ENCODE measurements at regions not wholly inside any gene's neighbourhood (a gene's known extent, or its start where the extent isn't known, plus 50 kb on each side); places are given as distances from the start of the nearest gene placed in this dataset.

DNA sequence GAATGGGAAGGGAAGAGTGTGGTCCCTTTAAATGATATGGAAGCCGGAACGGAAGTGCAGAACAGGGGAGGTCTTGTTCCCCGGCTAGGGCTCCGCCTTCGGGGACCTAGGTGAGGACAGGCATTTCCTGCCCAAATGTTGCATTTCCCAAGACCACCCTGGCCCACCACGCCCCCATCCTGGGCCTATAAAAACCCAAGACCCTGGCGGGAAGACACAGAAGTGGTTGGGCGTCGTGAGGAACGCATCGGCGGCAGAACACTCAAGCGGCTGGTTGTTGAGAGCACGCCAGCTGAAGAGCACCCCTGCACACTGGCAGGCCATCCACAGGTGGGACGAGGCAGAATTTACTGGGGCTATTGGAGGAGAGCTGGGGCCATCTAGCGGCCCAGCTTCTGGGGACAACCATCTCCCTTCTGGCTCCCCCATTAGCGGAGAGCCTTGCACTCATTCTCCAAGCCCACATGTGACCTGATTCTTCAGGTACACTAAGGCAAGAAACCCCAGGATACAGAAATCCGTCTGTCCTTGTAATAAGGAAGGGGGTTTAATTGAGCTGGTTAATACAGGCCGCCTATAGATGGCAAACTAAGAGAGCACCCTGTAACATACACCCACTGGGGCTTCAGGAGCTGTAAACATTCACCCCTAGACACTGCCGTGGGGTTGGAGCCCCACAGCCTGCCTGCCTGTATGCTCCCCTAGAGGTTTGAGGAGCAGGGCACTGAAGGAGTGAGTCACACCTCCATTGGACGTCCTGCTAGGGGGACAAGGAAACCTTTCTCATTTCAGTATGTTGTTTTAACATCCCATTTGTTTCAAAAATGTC lies 1327.9 kb downstream of the BRINP3 start:
- TF ChIP-seq, protein P1, sequence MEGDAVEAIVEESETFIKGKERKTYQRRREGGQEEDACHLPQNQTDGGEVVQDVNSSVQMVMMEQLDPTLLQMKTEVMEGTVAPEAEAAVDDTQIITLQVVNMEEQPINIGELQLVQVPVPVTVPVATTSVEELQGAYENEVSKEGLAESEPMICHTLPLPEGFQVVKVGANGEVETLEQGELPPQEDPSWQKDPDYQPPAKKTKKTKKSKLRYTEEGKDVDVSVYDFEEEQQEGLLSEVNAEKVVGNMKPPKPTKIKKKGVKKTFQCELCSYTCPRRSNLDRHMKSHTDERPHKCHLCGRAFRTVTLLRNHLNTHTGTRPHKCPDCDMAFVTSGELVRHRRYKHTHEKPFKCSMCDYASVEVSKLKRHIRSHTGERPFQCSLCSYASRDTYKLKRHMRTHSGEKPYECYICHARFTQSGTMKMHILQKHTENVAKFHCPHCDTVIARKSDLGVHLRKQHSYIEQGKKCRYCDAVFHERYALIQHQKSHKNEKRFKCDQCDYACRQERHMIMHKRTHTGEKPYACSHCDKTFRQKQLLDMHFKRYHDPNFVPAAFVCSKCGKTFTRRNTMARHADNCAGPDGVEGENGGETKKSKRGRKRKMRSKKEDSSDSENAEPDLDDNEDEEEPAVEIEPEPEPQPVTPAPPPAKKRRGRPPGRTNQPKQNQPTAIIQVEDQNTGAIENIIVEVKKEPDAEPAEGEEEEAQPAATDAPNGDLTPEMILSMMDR (conservative IDR thresholded peaks at IDR 0.05): no peak
- no peak for TF ChIP-seq EZH2 (IDR thresholded peaks at IDR 0.05; ENCODE audit: low read depth)

All from PC-9 (cell line).